Loucy (cell line): ENCODE measurements at regions not wholly inside any gene's neighbourhood (a gene's known extent, or its start where the extent isn't known, plus 50 kb on each side); places are given as distances from the start of the nearest gene placed in this dataset.

Source experiments
- H2AFZ ChIP-seq: fragments of 200-600 bp; sonication (generic); 2 replicates; pipeline ENCODE4 v1.6.0; 2016; ENCODE audit warnings: antibody characterized with exemption, mild to moderate bottlenecking, low read length, moderate library complexity
- H3F3A ChIP-seq: fragments of 200-600 bp; 2 replicates; pipeline ENCODE4 v1.6.0; 2016; ENCODE audit warnings: antibody characterized with exemption, low read depth, mild to moderate bottlenecking
- H3K27me3 ChIP-seq: fragments of 200-600 bp; sonication (generic); 2 replicates; pipeline ENCODE4 v1.6.1; 2014; ENCODE audit warnings: low read length, mild to moderate bottlenecking; ENCODE audit not compliant: insufficient read depth, poor library complexity, severe bottlenecking
- H3K36me3 ChIP-seq: fragments of 200-600 bp; sonication (generic); 2 replicates; pipeline ENCODE4 v1.6.1; 2016; ENCODE audit warnings: low read length; ENCODE audit not compliant: insufficient read depth
- H3K4me1 ChIP-seq: fragments of 200-600 bp; sonication (generic); 2 replicates; pipeline ENCODE4 v1.5.1; 2014; ENCODE audit warnings: low read length, mild to moderate bottlenecking; ENCODE audit not compliant: insufficient read depth, poor library complexity, severe bottlenecking
- H3K4me2 ChIP-seq: fragments of 200-600 bp; sonication (generic); 2 replicates; pipeline ENCODE4 v1.6.0; 2014; ENCODE audit warnings: antibody characterized with exemption, low read length, low read depth, mild to moderate bottlenecking; ENCODE audit not compliant: poor library complexity, severe bottlenecking
- H3K4me3 ChIP-seq: fragments of 200-600 bp; sonication (generic); 2 replicates; pipeline ENCODE4 v1.5.1; 2014; ENCODE audit warnings: low read length, mild to moderate bottlenecking, mixed read lengths; ENCODE audit not compliant: poor library complexity, severe bottlenecking
- H3K79me2 ChIP-seq: fragments of 200-600 bp; sonication (generic); 2 replicates; pipeline ENCODE4 v1.6.1; 2014; ENCODE audit warnings: low read length; ENCODE audit not compliant: insufficient read depth
- H3K9ac ChIP-seq: fragments of 200-600 bp; sonication (generic); 2 replicates; pipeline ENCODE4 v1.6.0; 2014; ENCODE audit warnings: mild to moderate bottlenecking, low read depth, low read length, moderate library complexity; ENCODE audit not compliant: poor library complexity, severe bottlenecking
- H3K9me2 ChIP-seq: fragments of 200-600 bp; sonication (generic); replicated peaks from 2 replicates; pipeline ENCODE4 v1.6.1; 2016; ENCODE audit warnings: low read depth, low read length, mixed read lengths
- H3K9me3 ChIP-seq: fragments of 200-600 bp; sonication (generic); 2 replicates; pipeline ENCODE4 v1.6.1; 2014; ENCODE audit warnings: mild to moderate bottlenecking, antibody characterized with exemption, low read length, low read depth; ENCODE audit not compliant: insufficient read depth
- H4K20me1 ChIP-seq: fragments of 200-600 bp; sonication (generic); 2 replicates; pipeline ENCODE4 v1.6.0; 2014; ENCODE audit warnings: antibody characterized with exemption, low read length, mild to moderate bottlenecking; ENCODE audit not compliant: insufficient read depth, poor library complexity, severe bottlenecking
- CTCF ChIP-seq: fragments of 200-600 bp; sonication (generic); conservative IDR thresholded peaks from 2 replicates; pipeline ENCODE4 v1.5.1; 2014; ENCODE audit warnings: mild to moderate bottlenecking, antibody characterized with exemption, low read length
- EZH2phosphoT487 ChIP-seq: fragments of 200-600 bp; IDR thresholded peaks from 2 replicates; pipeline ENCODE4 v1.6.1; 2018; ENCODE audit warnings: antibody characterized with exemption, mild to moderate bottlenecking, moderate library complexity, borderline replicate concordance

- H2AFZ ChIP-seq, result no peak overlapping the region
- no peak overlapping the region for H3K9ac ChIP-seq
- no peaks in the 10 kb centered on the region for H4K20me1 ChIP-seq
- no peaks in the 10 kb centered on the region for H3K27me3 ChIP-seq
- no peak overlapping the region for H3K4me2 ChIP-seq
- no peaks in the 10 kb centered on the region for H3K36me3 ChIP-seq
- H3K9me2 ChIP-seq, result no peaks in the 10 kb centered on the region
- H3K4me3 ChIP-seq, result no peak overlapping the region
- H3K4me1 ChIP-seq, result peaks cover 22% of the 10 kb centered on the region
- no peaks in the 10 kb centered on the region for H3K79me2 ChIP-seq
- H3F3A ChIP-seq, result no peaks in the 10 kb centered on the region
- TF ChIP-seq CTCF (no peak), EZH2phosphoT487 (no peak)
- H3K9me3 ChIP-seq, result no peaks in the 10 kb centered on the region
Measured at GRCh38 chr11:86119906-86120305, 51.0 kb upstream of the PICALM start.

- Histone ChIP-seq H3K4me1 (peaks cover 19% of the 10 kb centered on the region), H4K20me1 (no peaks in the 10 kb centered on the region), H3K4me3 (no peak overlapping the region), H3K36me3 (no peaks in the 10 kb centered on the region), H3K27me3 (no peaks in the 10 kb centered on the region), H3K9ac (no peak overlapping the region), H3K79me2 (no peaks in the 10 kb centered on the region), H3K9me3 (no peaks in the 10 kb centered on the region), H3K4me2 (no peak overlapping the region), H3K9me2 (no peaks in the 10 kb centered on the region), H3F3A (no peaks in the 10 kb centered on the region), H2AFZ (no peak overlapping the region)
- TF ChIP-seq EZH2phosphoT487 (no peak), CTCF (no peak)
Measured at GRCh38 chr11:86119077-86119476, 50.2 kb upstream of the PICALM start.
